Activated T-helper 1 cell treated with anti-CD3 and anti-CD28 coated beads, Interleukin-12 subunit alpha, Interleukin-12 subunit beta, Interleukin-2, Interleukin-4 antibody, amounts not matched to agents 30 ng/mL and 10 ng/mL and 1 ng/mL, durations not matched to agents 14 hours and 24 hours and 36 hours (primary cell): ENCODE measurements at regions not wholly inside any gene's neighbourhood (a gene's known extent, or its start where the extent isn't known, plus 50 kb on each side); places are given as distances from the start of the nearest gene placed in this dataset.

Experiments used
- DNase-seq: peaks from one replicate; pipeline ENCODE4 v3.0.0; 2021; ENCODE audit warnings: low spot score
- H3K27ac Mint-ChIP-seq: one replicate; pipeline ENCODE4 v1.8.0; 2021; ENCODE audit warnings: mild to moderate bottlenecking, mixed read lengths
- H3K27me3 Mint-ChIP-seq: one replicate; pipeline ENCODE4 v1.8.0; 2022; ENCODE audit warnings: mild to moderate bottlenecking, moderate library complexity, mixed read lengths; ENCODE audit not compliant: insufficient read depth
- H3K36me3 Mint-ChIP-seq: one replicate; pipeline ENCODE4 v1.8.0; 2021; ENCODE audit warnings: low read depth, mixed read lengths
- H3K4me1 Mint-ChIP-seq: one replicate; pipeline ENCODE4 v1.8.0; 2021; ENCODE audit warnings: low read depth, mixed read lengths
- H3K4me3 Mint-ChIP-seq: one replicate; pipeline ENCODE4 v1.8.0; 2021; ENCODE audit warnings: mild to moderate bottlenecking, moderate library complexity, mixed read lengths
- H3K9me3 Mint-ChIP-seq: one replicate; pipeline ENCODE4 v1.8.0; 2021; ENCODE audit warnings: mixed read lengths
- intact Hi-C: fragments of 100-400 bp; cut with micrococcal nuclease; formaldehyde crosslinking; loops from one replicate; pipeline ENCODE4 v1.15.1; 2024

GRCh38 chr9:80948066-80948465, 741.3 kb downstream of the TLE1 start:
- Mint-ChIP-seq H3K9me3 (no peaks in the 10 kb centered on the region), H3K36me3 (no peaks in the 10 kb centered on the region), H3K27ac (no peak overlapping the region), H3K4me3 (no peak overlapping the region), H3K4me1 (no peaks in the 10 kb centered on the region), H3K27me3 (no peaks in the 10 kb centered on the region)
- DNase-seq, result no peak
- intact Hi-C loops, result no loop called here

GRCh38 chr9:80946496-80947170, 742.7 kb downstream of the TLE1 start:
- no peaks in the 10 kb centered on the region for H3K9me3 Mint-ChIP-seq
- intact Hi-C loops, result loop anchor here (1.0 kb wide), 1 partner anchor 39 kb away; no protein-coding TSS in a partner anchor
- H3K27me3 Mint-ChIP-seq, result no peaks in the 10 kb centered on the region
- no peak for DNase-seq
- H3K27ac Mint-ChIP-seq, result no peak overlapping the region
- H3K4me3 Mint-ChIP-seq, result no peak overlapping the region
- no peaks in the 10 kb centered on the region for H3K4me1 Mint-ChIP-seq
- H3K36me3 Mint-ChIP-seq, result no peaks in the 10 kb centered on the region

GRCh38 chr9:80945436-80945835, 743.9 kb downstream of the TLE1 start:
- H3K4me3 Mint-ChIP-seq, result no peak overlapping the region
- H3K27me3 Mint-ChIP-seq, result no peaks in the 10 kb centered on the region
- H3K36me3 Mint-ChIP-seq, result no peaks in the 10 kb centered on the region
- DNase-seq, result no peak
- no peaks in the 10 kb centered on the region for H3K9me3 Mint-ChIP-seq
- intact Hi-C loops, result no loop called here
- H3K27ac Mint-ChIP-seq, result no peak overlapping the region
- no peaks in the 10 kb centered on the region for H3K4me1 Mint-ChIP-seq

GRCh38 chr9:80937645-80938044, 751.7 kb downstream of the TLE1 start:
- Mint-ChIP-seq H3K27me3 (no peaks in the 10 kb centered on the region), H3K4me3 (no peak overlapping the region), H3K9me3 (no peaks in the 10 kb centered on the region), H3K27ac (no peak overlapping the region), H3K4me1 (no peaks in the 10 kb centered on the region), H3K36me3 (no peaks in the 10 kb centered on the region)
- intact Hi-C loops, result no loop called here
- DNase-seq, result no peak

- DNase-seq, result no peak
- Mint-ChIP-seq H3K4me1 (no peaks in the 10 kb centered on the region), H3K9me3 (no peaks in the 10 kb centered on the region), H3K27ac (no peak overlapping the region), H3K4me3 (no peak overlapping the region), H3K27me3 (no peaks in the 10 kb centered on the region), H3K36me3 (no peaks in the 10 kb centered on the region)
- intact Hi-C loops, result no loop called here
These were observed 755.3 kb downstream of the TLE1 start for GRCh38 chr9:80934095-80934494.

GRCh38 chr9:80932947-80933780, 756.2 kb downstream of the TLE1 start:
- no peak overlapping the region for H3K4me3 Mint-ChIP-seq
- no peak for DNase-seq
- H3K36me3 Mint-ChIP-seq, result no peaks in the 10 kb centered on the region
- intact Hi-C loops, result no loop called here
- H3K27me3 Mint-ChIP-seq, result no peaks in the 10 kb centered on the region
- H3K4me1 Mint-ChIP-seq, result no peaks in the 10 kb centered on the region
- H3K9me3 Mint-ChIP-seq, result peaks cover 4% of the 10 kb centered on the region
- H3K27ac Mint-ChIP-seq, result no peak overlapping the region

- H3K27ac Mint-ChIP-seq, result no peak overlapping the region
- H3K4me1 Mint-ChIP-seq, result no peaks in the 10 kb centered on the region
- intact Hi-C loops, result no loop called here
- H3K9me3 Mint-ChIP-seq, result peaks cover 4% of the 10 kb centered on the region
- no peaks in the 10 kb centered on the region for H3K36me3 Mint-ChIP-seq
- no peaks in the 10 kb centered on the region for H3K27me3 Mint-ChIP-seq
- no peak overlapping the region for H3K4me3 Mint-ChIP-seq
- DNase-seq, result no peak
These were observed 757.2 kb downstream of the TLE1 start for GRCh38 chr9:80932181-80932580.

GRCh38 chr9:80931163-80931562, 758.2 kb downstream of the TLE1 start:
- DNase-seq, result no peak
- intact Hi-C loops, result no loop called here
- no peaks in the 10 kb centered on the region for H3K36me3 Mint-ChIP-seq
- no peaks in the 10 kb centered on the region for H3K27me3 Mint-ChIP-seq
- peaks cover 4% of the 10 kb centered on the region for H3K9me3 Mint-ChIP-seq
- H3K4me1 Mint-ChIP-seq, result no peaks in the 10 kb centered on the region
- no peak overlapping the region for H3K27ac Mint-ChIP-seq
- no peak overlapping the region for H3K4me3 Mint-ChIP-seq

GRCh38 chr9:80928697-80929096, 760.6 kb downstream of the TLE1 start:
- DNase-seq, result no peak
- H3K9me3 Mint-ChIP-seq, result peaks cover 4% of the 10 kb centered on the region
- H3K27ac Mint-ChIP-seq, result no peak overlapping the region
- H3K27me3 Mint-ChIP-seq, result no peaks in the 10 kb centered on the region
- intact Hi-C loops, result no loop called here
- H3K4me3 Mint-ChIP-seq, result no peak overlapping the region
- no peaks in the 10 kb centered on the region for H3K4me1 Mint-ChIP-seq
- H3K36me3 Mint-ChIP-seq, result no peaks in the 10 kb centered on the region

GRCh38 chr9:80926611-80927010, 762.7 kb downstream of the TLE1 start:
- H3K4me3 Mint-ChIP-seq, result no peak overlapping the region
- no peaks in the 10 kb centered on the region for H3K36me3 Mint-ChIP-seq
- no peak overlapping the region for H3K27ac Mint-ChIP-seq
- intact Hi-C loops, result no loop called here
- H3K27me3 Mint-ChIP-seq, result no peaks in the 10 kb centered on the region
- no peak for DNase-seq
- H3K9me3 Mint-ChIP-seq, result peaks cover 13% of the 10 kb centered on the region
- H3K4me1 Mint-ChIP-seq, result no peaks in the 10 kb centered on the region

GRCh38 chr9:80922544-80922943, 766.8 kb downstream of the TLE1 start:
- no peaks in the 10 kb centered on the region for H3K36me3 Mint-ChIP-seq
- intact Hi-C loops, result no loop called here
- H3K27me3 Mint-ChIP-seq, result no peaks in the 10 kb centered on the region
- peaks cover 21% of the 10 kb centered on the region for H3K9me3 Mint-ChIP-seq
- H3K4me1 Mint-ChIP-seq, result no peaks in the 10 kb centered on the region
- H3K4me3 Mint-ChIP-seq, result no peak overlapping the region
- DNase-seq, result no peak
- H3K27ac Mint-ChIP-seq, result no peak overlapping the region

- Mint-ChIP-seq H3K27ac (no peak overlapping the region), H3K36me3 (no peaks in the 10 kb centered on the region), H3K4me1 (no peaks in the 10 kb centered on the region), H3K9me3 (no peaks in the 10 kb centered on the region), H3K4me3 (no peak overlapping the region), H3K27me3 (no peaks in the 10 kb centered on the region)
- intact Hi-C loops, result loop anchor here (1.0 kb wide), 1 partner anchor 41 kb away; no protein-coding TSS in a partner anchor
- DNase-seq, result no peak
These were observed 782.6 kb downstream of the TLE1 start for GRCh38 chr9:80906728-80907127.

GRCh38 chr9:80899208-80899607, 790.1 kb downstream of the TLE1 start:
- Mint-ChIP-seq H3K4me1 (no peaks in the 10 kb centered on the region), H3K9me3 (no peaks in the 10 kb centered on the region), H3K36me3 (no peaks in the 10 kb centered on the region), H3K27me3 (no peaks in the 10 kb centered on the region), H3K27ac (no peak overlapping the region), H3K4me3 (no peak overlapping the region)
- intact Hi-C loops, result no loop called here
- no peak for DNase-seq
